Ascending aorta (tissue), 2 donors: ENCODE measurements at regions not wholly inside any gene's neighbourhood (a gene's known extent, or its start where the extent isn't known, plus 50 kb on each side); places are given as distances from the start of the nearest gene placed in this dataset.

Experiments
- DNase-seq, 2 donors: peaks; one replicate each; pipeline ENCODE4 v3.0.0-alpha.2; 2019; ENCODE audit warnings: low spot score in 2 of 2
- H3K27ac ChIP-seq, 2 donors: fragments of 200-600 bp; sonication (generic); one replicate each; pipeline ENCODE4 v1.5.1; 2016 to 2017; ENCODE audit warnings: mild to moderate bottlenecking in 1 of 2
- H3K27me3 ChIP-seq: fragments of 200-600 bp; sonication (generic); one replicate; pipeline ENCODE4 v1.5.1; 2017
- H3K36me3 ChIP-seq, 2 donors: fragments of 200-600 bp; sonication (generic); one replicate each; pipeline ENCODE4 v1.5.1; 2016
- H3K4me1 ChIP-seq, 2 donors: fragments of 200-600 bp; sonication (generic); one replicate each; pipeline ENCODE4 v1.5.1; 2016 to 2017; ENCODE audit warnings: mild to moderate bottlenecking in 1 of 2
- H3K4me3 ChIP-seq, 2 donors: fragments of 200-600 bp; sonication (generic); one replicate each; pipeline ENCODE4 v1.5.1; 2016 to 2017; ENCODE audit warnings: mild to moderate bottlenecking in 1 of 2
- H3K9me3 ChIP-seq, 2 donors: fragments of 200-600 bp; sonication (generic); one replicate each; pipeline ENCODE4 v1.5.1; 2016
- intact Hi-C: fragments of 100-400 bp; cut with DNase I; formaldehyde crosslinking; loops from one replicate; pipeline ENCODE4 v1.15.1; 2023
- TF ChIP-seq, protein P1 (sequence below), 3 experiments: fragments of 200-600 bp in 2 of 3; fragments of 450-650 bp in 1 of 3; sonication (generic) in 2 of 3; IDR thresholded peaks; one replicate each; pipeline ENCODE4 v1.5.1; 2016 to 2019; ENCODE audit warnings: antibody characterized with exemption in 3 of 3, mild to moderate bottlenecking in 1 of 3, moderate library complexity in 1 of 3

DNA sequence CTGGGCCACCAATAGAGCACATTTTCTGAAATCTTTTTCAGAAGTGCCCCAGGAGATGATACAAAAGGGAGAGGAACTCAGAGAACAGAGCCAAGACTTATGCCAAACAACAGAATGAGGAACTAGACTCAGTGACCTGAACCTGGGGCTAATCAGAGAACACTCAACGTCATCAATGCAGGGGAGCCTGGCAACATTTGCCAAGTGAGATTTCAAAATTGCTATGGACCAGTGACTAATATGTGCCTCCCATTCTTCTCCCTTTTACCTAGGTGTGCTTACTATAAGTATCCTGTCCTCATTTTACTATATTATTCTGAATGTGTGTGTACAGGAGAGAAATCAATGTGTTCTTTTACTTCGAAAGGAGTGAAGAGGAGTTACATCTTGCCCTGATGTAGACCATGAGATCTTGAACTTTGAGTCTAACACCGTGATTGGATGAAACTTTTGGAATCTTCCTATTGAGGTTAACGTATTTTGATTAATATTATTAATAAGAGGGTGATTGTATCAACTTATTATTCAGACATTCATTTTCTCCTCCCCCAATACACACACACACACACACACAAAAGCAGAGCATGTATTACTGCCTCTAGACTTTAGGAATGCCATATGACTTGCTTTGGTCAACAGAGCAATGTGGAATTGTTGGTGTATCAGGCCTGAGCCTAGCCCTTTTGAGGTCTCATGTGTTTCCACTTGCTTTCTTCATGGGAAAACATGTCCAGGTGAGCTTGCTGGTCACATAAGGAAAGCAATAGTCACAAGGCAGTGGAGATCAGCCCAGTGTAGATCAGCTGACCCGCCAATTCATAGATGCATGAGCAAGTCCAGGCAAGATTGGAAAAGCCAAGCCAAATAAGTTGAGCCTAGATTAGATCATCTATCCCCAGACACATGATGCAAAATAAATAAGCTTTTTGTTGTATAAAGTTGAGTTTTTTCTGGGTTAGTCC lies 80.3 kb upstream of the ETS2 start:
- H3K4me3 ChIP-seq = no peak overlapping the region
- no peaks in the 10 kb centered on the region for H3K36me3 ChIP-seq
- peaks cover 0 to 9% of the 10 kb centered on the region in 2 donors for H3K9me3 ChIP-seq
- intact Hi-C loops = no loop called here
- DNase-seq = no peak
- peaks cover 0 to 6% of the 10 kb centered on the region in 2 donors for H3K4me1 ChIP-seq
- no peaks in the 10 kb centered on the region for H3K27me3 ChIP-seq
- TF ChIP-seq, protein P1, sequence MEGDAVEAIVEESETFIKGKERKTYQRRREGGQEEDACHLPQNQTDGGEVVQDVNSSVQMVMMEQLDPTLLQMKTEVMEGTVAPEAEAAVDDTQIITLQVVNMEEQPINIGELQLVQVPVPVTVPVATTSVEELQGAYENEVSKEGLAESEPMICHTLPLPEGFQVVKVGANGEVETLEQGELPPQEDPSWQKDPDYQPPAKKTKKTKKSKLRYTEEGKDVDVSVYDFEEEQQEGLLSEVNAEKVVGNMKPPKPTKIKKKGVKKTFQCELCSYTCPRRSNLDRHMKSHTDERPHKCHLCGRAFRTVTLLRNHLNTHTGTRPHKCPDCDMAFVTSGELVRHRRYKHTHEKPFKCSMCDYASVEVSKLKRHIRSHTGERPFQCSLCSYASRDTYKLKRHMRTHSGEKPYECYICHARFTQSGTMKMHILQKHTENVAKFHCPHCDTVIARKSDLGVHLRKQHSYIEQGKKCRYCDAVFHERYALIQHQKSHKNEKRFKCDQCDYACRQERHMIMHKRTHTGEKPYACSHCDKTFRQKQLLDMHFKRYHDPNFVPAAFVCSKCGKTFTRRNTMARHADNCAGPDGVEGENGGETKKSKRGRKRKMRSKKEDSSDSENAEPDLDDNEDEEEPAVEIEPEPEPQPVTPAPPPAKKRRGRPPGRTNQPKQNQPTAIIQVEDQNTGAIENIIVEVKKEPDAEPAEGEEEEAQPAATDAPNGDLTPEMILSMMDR (IDR thresholded peaks at IDR 0.05) = no peak
- no peak overlapping the region for H3K27ac ChIP-seq

DNA sequence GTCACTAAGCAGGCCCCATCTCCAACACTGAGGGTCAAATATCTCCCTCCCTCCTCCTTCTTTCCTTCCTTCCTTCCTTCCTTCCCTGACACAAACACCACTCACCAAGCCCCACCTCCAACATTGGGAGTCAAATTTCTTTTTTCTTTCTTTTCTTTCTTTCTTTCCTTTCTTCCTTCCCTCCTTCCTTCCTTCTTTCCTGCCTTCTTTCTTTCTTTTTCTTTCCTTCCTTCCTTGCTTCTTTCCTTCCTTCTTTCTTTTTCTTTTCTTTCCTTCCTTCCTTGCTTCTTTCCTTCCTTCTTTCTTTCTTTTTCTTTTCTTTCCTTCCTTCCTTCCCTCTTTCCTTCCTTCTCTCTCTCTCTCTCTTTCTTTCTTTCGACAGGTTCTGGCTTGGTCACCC lies 79.2 kb upstream of the ETS2 start:
- H3K27me3 ChIP-seq = no peaks in the 10 kb centered on the region
- no peak overlapping the region for H3K27ac ChIP-seq
- peaks cover 0 to 11% of the 10 kb centered on the region in 2 donors for H3K4me1 ChIP-seq
- intact Hi-C loops = no loop called here
- H3K4me3 ChIP-seq = no peak overlapping the region
- H3K36me3 ChIP-seq = no peaks in the 10 kb centered on the region
- TF ChIP-seq, protein P1 (IDR thresholded peaks at IDR 0.05) = no peak
- peaks cover 0 to 9% of the 10 kb centered on the region in 2 donors for H3K9me3 ChIP-seq
- no peak for DNase-seq

DNA sequence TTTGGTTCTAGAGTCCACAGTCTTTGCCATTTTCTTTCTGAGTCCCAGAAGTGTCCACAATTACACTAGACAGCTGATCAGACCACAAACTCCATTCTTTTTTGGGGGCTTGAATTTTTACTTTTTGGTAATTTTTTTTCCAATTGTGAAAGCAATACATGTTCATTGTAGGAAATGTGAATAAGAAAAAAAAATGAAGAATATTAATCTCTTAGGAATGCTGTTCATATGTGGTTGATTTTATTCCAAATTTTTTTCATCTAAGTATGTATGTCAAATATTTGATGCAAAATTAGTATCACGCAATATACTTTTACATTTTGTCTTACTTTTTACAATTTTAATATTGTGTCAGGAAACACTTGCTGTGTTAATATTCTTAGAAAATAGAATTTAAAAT lies 76.4 kb upstream of the ETS2 start:
- Histone ChIP-seq H3K36me3 (no peaks in the 10 kb centered on the region), H3K4me1 (peaks cover 0 to 11% of the 10 kb centered on the region in 2 donors), H3K4me3 (no peak overlapping the region), H3K27ac (no peak overlapping the region), H3K9me3 (peaks cover 0 to 9% of the 10 kb centered on the region in 2 donors), H3K27me3 (no peaks in the 10 kb centered on the region)
- intact Hi-C loops = no loop called here
- TF ChIP-seq, protein P1 (IDR thresholded peaks at IDR 0.05) = no peak
- no peak for DNase-seq

DNA sequence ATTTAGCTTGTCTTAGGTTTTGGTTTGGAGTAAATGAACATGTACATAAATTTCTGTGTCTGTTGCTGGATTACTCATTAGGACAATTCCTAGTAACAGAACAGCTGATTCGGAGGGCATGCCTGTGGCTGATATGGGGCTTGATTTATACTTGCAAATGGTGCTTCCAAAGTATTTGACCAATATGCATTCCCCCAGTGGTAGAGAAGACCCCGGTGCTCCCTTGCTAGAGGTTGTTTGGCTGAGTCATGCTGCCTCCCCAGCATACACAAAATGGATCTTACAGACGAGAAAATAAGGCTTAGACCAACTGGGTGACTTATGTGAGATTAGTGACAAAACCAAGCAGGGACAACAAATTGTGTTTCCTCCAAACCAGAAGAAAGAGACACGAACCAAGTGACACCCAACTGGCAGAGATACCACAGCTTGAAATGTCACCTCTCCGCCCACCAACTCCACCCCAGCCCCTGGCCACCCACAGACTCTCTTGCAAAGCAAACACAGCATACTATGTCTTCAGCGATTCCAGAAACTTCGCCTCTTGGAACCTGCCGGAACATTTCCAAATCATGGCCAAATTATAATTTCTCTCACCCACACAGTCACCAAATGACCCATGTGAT lies 75.9 kb upstream of the ETS2 start:
- intact Hi-C loops = loop anchor here (5.0 to 10.0 kb wide), 2 partner anchors 195 to 357 kb away; no protein-coding TSS in a partner anchor
- Histone ChIP-seq H3K27me3 (no peaks in the 10 kb centered on the region), H3K9me3 (peaks cover 0 to 8% of the 10 kb centered on the region in 2 donors), H3K4me1 (peaks cover 0 to 13% of the 10 kb centered on the region in 2 donors), H3K4me3 (peak overlapping the region in 1 of 2 donors; percentile 27), H3K27ac (peak overlapping the region; percentile 6 to 43), H3K36me3 (no peaks in the 10 kb centered on the region)
- TF ChIP-seq, protein P1 (IDR thresholded peaks at IDR 0.05) = no peak
- DNase-seq = no peak

DNA sequence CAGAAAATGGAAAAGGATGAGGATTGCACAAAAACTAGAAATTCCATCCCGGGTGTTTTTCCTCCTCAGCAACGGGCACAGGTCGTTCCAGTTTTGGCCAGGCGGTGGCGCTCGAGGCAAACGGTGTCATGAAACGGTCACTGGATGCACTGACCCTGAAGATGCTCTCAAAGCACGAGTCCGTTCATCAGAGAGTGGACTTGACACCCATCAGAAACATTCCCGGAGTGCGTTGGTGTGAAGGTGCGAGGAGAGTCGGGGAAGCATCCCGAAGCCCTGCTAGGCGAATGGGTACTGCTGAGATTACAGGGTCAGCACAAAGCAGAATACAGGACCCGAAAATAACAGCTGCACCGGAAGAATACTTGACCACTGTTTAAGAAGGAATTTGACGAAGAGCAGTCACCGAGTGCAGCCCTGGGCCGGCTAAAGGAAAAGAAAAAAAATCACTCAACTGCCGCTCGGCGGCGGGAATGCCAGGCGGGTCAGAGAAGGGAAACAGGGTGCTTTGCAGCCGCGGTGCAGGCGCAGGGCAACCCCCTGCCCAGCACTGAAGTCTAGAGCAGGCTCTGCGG lies 71.7 kb upstream of the ETS2 start:
- TF ChIP-seq, protein P1 (IDR thresholded peaks at IDR 0.05) = peak; percentile 84 to 92 (median 92)

More for the DNA sequence above, 71.7 kb upstream of the ETS2 start:
- no peaks in the 10 kb centered on the region for H3K27me3 ChIP-seq
- peak overlapping the region; percentile 78 to 81 for H3K27ac ChIP-seq
- H3K9me3 ChIP-seq = no peaks in the 10 kb centered on the region
- H3K4me1 ChIP-seq = peaks cover 0 to 20% of the 10 kb centered on the region in 2 donors
- intact Hi-C loops = loop anchor here (1.0 to 10.0 kb wide), 6 partner anchors 35 to 404 kb away; partner anchors contain the start of gene ETS2
- H3K36me3 ChIP-seq = no peaks in the 10 kb centered on the region
- peak overlapping the region; percentile 36 to 56 for H3K4me3 ChIP-seq
- peak; percentile 55 to 96 for DNase-seq
